HEK293 (cell line): ENCODE measurements at regions not wholly inside any gene's neighbourhood (a gene's known extent, or its start where the extent isn't known, plus 50 kb on each side); places are given as distances from the start of the nearest gene placed in this dataset.

ENCODE experiments used
- TCF7L2 ChIP-seq: IDR thresholded peaks from 2 replicates; pipeline ENCODE4 v1.6.1; 2011; ENCODE audit warnings: low read depth, mild to moderate bottlenecking, inconsistent platforms, low read length, moderate library complexity, borderline replicate concordance
- ZFP3 ChIP-seq: fragments of 450-650 bp; formaldehyde crosslinking; IDR thresholded peaks from 2 replicates; pipeline ENCODE4 v1.5.1; 2016; ENCODE audit warnings: low read depth, missing biosample characterization, missing genetic modification characterization
- ZNF140 ChIP-seq: fragments of 450-650 bp; formaldehyde crosslinking; IDR thresholded peaks from 2 replicates; pipeline ENCODE4 v1.5.1; 2016; ENCODE audit warnings: missing biosample characterization, missing genetic modification characterization
- TF ChIP-seq, protein P1 (sequence below): fragments of 450-650 bp; formaldehyde crosslinking; IDR thresholded peaks from 2 replicates; pipeline ENCODE4 v1.5.1; 2016; ENCODE audit warnings: missing biosample characterization, missing genetic modification characterization

- TF ChIP-seq ZNF140 (tag by site-specific recombination) (no peak), ZFP3 (tag by site-specific recombination) (no peak), TCF7L2 (no peak)
- TF ChIP-seq, protein P1, sequence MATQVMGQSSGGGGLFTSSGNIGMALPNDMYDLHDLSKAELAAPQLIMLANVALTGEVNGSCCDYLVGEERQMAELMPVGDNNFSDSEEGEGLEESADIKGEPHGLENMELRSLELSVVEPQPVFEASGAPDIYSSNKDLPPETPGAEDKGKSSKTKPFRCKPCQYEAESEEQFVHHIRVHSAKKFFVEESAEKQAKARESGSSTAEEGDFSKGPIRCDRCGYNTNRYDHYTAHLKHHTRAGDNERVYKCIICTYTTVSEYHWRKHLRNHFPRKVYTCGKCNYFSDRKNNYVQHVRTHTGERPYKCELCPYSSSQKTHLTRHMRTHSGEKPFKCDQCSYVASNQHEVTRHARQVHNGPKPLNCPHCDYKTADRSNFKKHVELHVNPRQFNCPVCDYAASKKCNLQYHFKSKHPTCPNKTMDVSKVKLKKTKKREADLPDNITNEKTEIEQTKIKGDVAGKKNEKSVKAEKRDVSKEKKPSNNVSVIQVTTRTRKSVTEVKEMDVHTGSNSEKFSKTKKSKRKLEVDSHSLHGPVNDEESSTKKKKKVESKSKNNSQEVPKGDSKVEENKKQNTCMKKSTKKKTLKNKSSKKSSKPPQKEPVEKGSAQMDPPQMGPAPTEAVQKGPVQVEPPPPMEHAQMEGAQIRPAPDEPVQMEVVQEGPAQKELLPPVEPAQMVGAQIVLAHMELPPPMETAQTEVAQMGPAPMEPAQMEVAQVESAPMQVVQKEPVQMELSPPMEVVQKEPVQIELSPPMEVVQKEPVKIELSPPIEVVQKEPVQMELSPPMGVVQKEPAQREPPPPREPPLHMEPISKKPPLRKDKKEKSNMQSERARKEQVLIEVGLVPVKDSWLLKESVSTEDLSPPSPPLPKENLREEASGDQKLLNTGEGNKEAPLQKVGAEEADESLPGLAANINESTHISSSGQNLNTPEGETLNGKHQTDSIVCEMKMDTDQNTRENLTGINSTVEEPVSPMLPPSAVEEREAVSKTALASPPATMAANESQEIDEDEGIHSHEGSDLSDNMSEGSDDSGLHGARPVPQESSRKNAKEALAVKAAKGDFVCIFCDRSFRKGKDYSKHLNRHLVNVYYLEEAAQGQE: no peak
These were observed 795.1 kb downstream of the BRINP3 start for GRCh38 chr1:189682591-189682990.
